Rectal smooth muscle tissue (tissue), 1 donor: ENCODE measurements at regions not wholly inside any gene's neighbourhood (a gene's known extent, or its start where the extent isn't known, plus 50 kb on each side); places are given as distances from the start of the nearest gene placed in this dataset.
"Not testable (repeated sequence)": the region's sequence is repeated elsewhere in the genome, so short reads cannot be mapped to it uniquely, and the experiment has no call there.

ENCODE experiments used
- H3K27ac ChIP-seq: one replicate; pipeline ENCODE4 v1.7.0; 2013; ENCODE audit warnings: low read depth, low read length, inconsistent platforms
- H3K27me3 ChIP-seq: one replicate; pipeline ENCODE4 v1.7.0; 2013; ENCODE audit warnings: low read length; ENCODE audit not compliant: control insufficient read depth, insufficient read depth
- H3K36me3 ChIP-seq: one replicate; pipeline ENCODE4 v1.7.0; 2013; ENCODE audit warnings: low read length; ENCODE audit not compliant: control insufficient read depth, insufficient read depth
- H3K4me1 ChIP-seq: one replicate; pipeline ENCODE4 v1.7.0; 2013; ENCODE audit warnings: low read length; ENCODE audit not compliant: control insufficient read depth, insufficient read depth
- H3K4me3 ChIP-seq: one replicate; pipeline ENCODE4 v1.7.0; 2013; ENCODE audit warnings: low read length
- H3K9ac ChIP-seq: one replicate; pipeline ENCODE4 v1.7.0; 2013; ENCODE audit warnings: low read length

GRCh38 chr22:22057617-22058378 lies 75.2 kb upstream of the TOP3B start:
- no peak overlapping the region for H3K27ac ChIP-seq

GRCh38 chr22:22056809-22057594 lies 74.4 kb upstream of the TOP3B start:
- not testable (repeated sequence) for H3K27me3 ChIP-seq, H3K27ac ChIP-seq

More at GRCh38 chr22:22057617-22058378, 75.2 kb upstream of the TOP3B start:
- no peak overlapping the region for H3K4me3 ChIP-seq
- no peaks in the 10 kb centered on the region for H3K27me3 ChIP-seq
- no peaks in the 10 kb centered on the region for H3K36me3 ChIP-seq
- no peaks in the 10 kb centered on the region for H3K4me1 ChIP-seq
- H3K9ac ChIP-seq: no peak overlapping the region

GRCh38 chr22:22052548-22053139 lies 70.1 kb upstream of the TOP3B start:
- H3K27me3 ChIP-seq, H3K4me1 ChIP-seq, H3K27ac ChIP-seq, H3K4me3 ChIP-seq, H3K9ac ChIP-seq, H3K36me3 ChIP-seq: not testable (repeated sequence)

More at GRCh38 chr22:22056809-22057594, 74.4 kb upstream of the TOP3B start:
- H3K36me3 ChIP-seq, H3K4me1 ChIP-seq, H3K4me3 ChIP-seq, H3K9ac ChIP-seq: not testable (repeated sequence)

GRCh38 chr22:22051032-22051431 lies 68.4 kb upstream of the TOP3B start:
- H3K27me3 ChIP-seq, H3K27ac ChIP-seq, H3K36me3 ChIP-seq, H3K4me3 ChIP-seq, H3K9ac ChIP-seq, H3K4me1 ChIP-seq: not testable (repeated sequence)

GRCh38 chr22:22050141-22050775 lies 67.7 kb upstream of the TOP3B start:
- Histone ChIP-seq H3K27ac (no peak overlapping the region), H3K4me1 (no peaks in the 10 kb centered on the region), H3K9ac (no peak overlapping the region), H3K36me3 (no peaks in the 10 kb centered on the region), H3K4me3 (no peak overlapping the region), H3K27me3 (no peaks in the 10 kb centered on the region)

GRCh38 chr22:22049684-22050083 lies 67.1 kb upstream of the TOP3B start:
- Histone ChIP-seq H3K27ac (no peak overlapping the region), H3K4me3 (no peak overlapping the region), H3K36me3 (no peaks in the 10 kb centered on the region), H3K9ac (no peak overlapping the region), H3K27me3 (no peaks in the 10 kb centered on the region), H3K4me1 (no peaks in the 10 kb centered on the region)

- Histone ChIP-seq H3K36me3 (no peaks in the 10 kb centered on the region), H3K27me3 (no peaks in the 10 kb centered on the region), H3K27ac (no peak overlapping the region), H3K4me3 (no peak overlapping the region), H3K4me1 (no peaks in the 10 kb centered on the region), H3K9ac (no peak overlapping the region)
Measured at GRCh38 chr22:22048981-22049531, 66.5 kb upstream of the TOP3B start.

GRCh38 chr22:22048318-22048942 lies 65.8 kb upstream of the TOP3B start:
- Histone ChIP-seq H3K9ac (no peak overlapping the region), H3K4me3 (no peak overlapping the region), H3K27ac (no peak overlapping the region), H3K4me1 (no peaks in the 10 kb centered on the region), H3K36me3 (no peaks in the 10 kb centered on the region), H3K27me3 (no peaks in the 10 kb centered on the region)

GRCh38 chr22:22047776-22048175 lies 65.2 kb upstream of the TOP3B start:
- H3K27ac ChIP-seq: no peak overlapping the region
- no peaks in the 10 kb centered on the region for H3K36me3 ChIP-seq
- H3K27me3 ChIP-seq: no peaks in the 10 kb centered on the region
- H3K9ac ChIP-seq: no peak overlapping the region
- no peaks in the 10 kb centered on the region for H3K4me1 ChIP-seq
- no peak overlapping the region for H3K4me3 ChIP-seq

GRCh38 chr22:22047266-22047665 lies 64.7 kb upstream of the TOP3B start:
- no peak overlapping the region for H3K27ac ChIP-seq
- H3K36me3 ChIP-seq: no peaks in the 10 kb centered on the region
- H3K27me3 ChIP-seq: no peaks in the 10 kb centered on the region
- H3K4me3 ChIP-seq: no peak overlapping the region
- H3K4me1 ChIP-seq: no peaks in the 10 kb centered on the region
- H3K9ac ChIP-seq: no peak overlapping the region

- no peaks in the 10 kb centered on the region for H3K4me1 ChIP-seq
- no peaks in the 10 kb centered on the region for H3K36me3 ChIP-seq
- no peaks in the 10 kb centered on the region for H3K27me3 ChIP-seq
- H3K4me3 ChIP-seq: no peak overlapping the region
- no peak overlapping the region for H3K27ac ChIP-seq
- H3K9ac ChIP-seq: no peak overlapping the region
Measured at GRCh38 chr22:22046370-22046769, 63.8 kb upstream of the TOP3B start.
